ENCODE measurements at regions not wholly inside any gene's neighbourhood (a gene's known extent, or its start where the extent isn't known, plus 50 kb on each side); places are given as distances from the start of the nearest gene placed in this dataset.

- TF ChIP-seq CTCF (conservative IDR thresholded peaks at IDR 0.05 in 1 of 2, IDR thresholded peaks at IDR 0.05 in 1 of 2; ENCODE audit: extremely low read depth in 1 of 2, insufficient read depth in 1 of 2, low read depth in 1 of 2, low read length in 2 of 2) (no peak), EZH2 (IDR thresholded peaks at IDR 0.05; ENCODE audit: borderline replicate concordance, low read length) (no peak)
Observed at GRCh38 chr11:128184981-128185380, 402.4 kb downstream of the ETS1 start.
